PC-9 (cell line): ENCODE measurements at regions not wholly inside any gene's neighbourhood (a gene's known extent, or its start where the extent isn't known, plus 50 kb on each side); places are given as distances from the start of the nearest gene placed in this dataset.

Source experiments
- CTCF ChIP-seq: fragments of 200-600 bp; sonication (generic); conservative IDR thresholded peaks from 2 replicates; pipeline ENCODE4 v1.6.1; 2017; ENCODE audit warnings: mixed run types, antibody characterized with exemption, mild to moderate bottlenecking, moderate library complexity
- EZH2 ChIP-seq: fragments of 200-600 bp; sonication (generic); IDR thresholded peaks from 2 replicates; pipeline ENCODE4 v1.8.0; 2017; ENCODE audit warnings: antibody characterized with exemption, low read depth

- TF ChIP-seq CTCF (no peak), EZH2 (no peak)
Measured at GRCh38 chr14:61973981-61974380, 211.8 kb downstream of the SNAPC1 start.
